K562 (cell line): ENCODE measurements at regions not wholly inside any gene's neighbourhood (a gene's known extent, or its start where the extent isn't known, plus 50 kb on each side); places are given as distances from the start of the nearest gene placed in this dataset.

Experiments
- ATAC-seq: fragments of 200-7000 bp; cut with Tn5 transposase; 3 replicates; pipeline ENCODE4 v1.9.1; 2020; ENCODE audit warnings: moderate library complexity
- BruUV-seq: library from RNA; stranded (reverse); fragments of 400-500 nt; replicated peaks from 2 replicates; lab custom pipeline; 2021; lab: Mats Ljungman, UMichigan
- CTCF ChIA-PET: fragments of 300-600 bp; formaldehyde crosslinking; extraction: SDS; loops from one replicate; lab custom pipeline; 2021; ENCODE audit warnings: low intra/inter-chr PET ratio; lab: Yijun Ruan, JAX
- POLR2A ChIA-PET: fragments of 300-600, 350-650 bp; sonication (Branson Sonifier 250); formaldehyde crosslinking; extraction: SDS; loops from one replicate; lab custom pipeline; 2021; ENCODE audit warnings: antibody characterized with exemption, inconsistent platforms; lab: Yijun Ruan, JAX
- DNase-seq, 4 experiments: peaks; one replicate each; pipeline versions ENCODE4 v3.0.0 to v3.0.0-alpha.2; 2011 to 2018; ENCODE audit warnings: low spot score in 3 of 4, mixed read lengths in 3 of 4; ENCODE audit errors: extremely low read depth in 1 of 4
- FAIRE-seq: peaks from 2 replicates; lab custom pipeline; 2011; peaks lifted over from hg19 to GRCh38; lab: Jason Lieb, UNC
- H2AFZ ChIP-seq: 2 replicates; pipeline ENCODE4 v1.6.0; 2011; ENCODE audit warnings: low read depth, low read length, control low read depth, inconsistent platforms
- H3K27ac ChIP-seq: fragments of 200-600 bp; 3 replicates; pipeline ENCODE4 v1.8.0; 2011; ENCODE audit warnings: low read depth, mild to moderate bottlenecking, control low read depth, inconsistent platforms, low read length, moderate library complexity, mixed read lengths; ENCODE audit errors: extremely low read depth
- H3K27me3 ChIP-seq, 2 experiments: fragments of 300-600 bp in 1 of 2; 2 replicates in 1 of 2; 3 replicates in 1 of 2; pipeline versions ENCODE4 v1.6.0 to v1.8.0; 2011; ENCODE audit warnings: inconsistent platforms in 2 of 2, low read length in 2 of 2, mild to moderate bottlenecking in 1 of 2, mixed read lengths in 1 of 2, moderate library complexity in 1 of 2; ENCODE audit not compliant: control insufficient read depth in 2 of 2, insufficient read depth in 2 of 2
- H3K36me3 ChIP-seq: fragments of 300-600 bp; 3 replicates; pipeline ENCODE4 v1.8.0; 2011; ENCODE audit warnings: mild to moderate bottlenecking, low read length, inconsistent platforms; ENCODE audit not compliant: control insufficient read depth, insufficient read depth
- H3K4me1 ChIP-seq, 2 experiments: fragments of 200-600 bp in 1 of 2; replicated peaks in 1 of 2; 2 replicates in 1 of 2; 3 replicates in 1 of 2; pipeline versions ENCODE4 v1.5.1 to v1.8.0; 2011; ENCODE audit warnings: inconsistent platforms in 2 of 2, low read length in 2 of 2, mild to moderate bottlenecking in 1 of 2, mixed read lengths in 1 of 2, moderate library complexity in 1 of 2; ENCODE audit not compliant: control insufficient read depth in 2 of 2, insufficient read depth in 2 of 2
- H3K4me2 ChIP-seq: 2 replicates; pipeline ENCODE4 v1.6.1; 2011; ENCODE audit warnings: low read length, control low read depth, inconsistent platforms, mixed read lengths; ENCODE audit not compliant: insufficient read depth
- H3K4me3 ChIP-seq: fragments of 200-600 bp; sonication (generic), shearing (Covaris generic); 2 replicates; pipeline ENCODE4 v1.5.1; 2016; ENCODE audit warnings: control low read depth, inconsistent platforms
- H3K79me2 ChIP-seq: fragments of 200-600 bp; 3 replicates; pipeline ENCODE4 v1.8.0; 2011; ENCODE audit warnings: low read length, inconsistent platforms; ENCODE audit not compliant: control insufficient read depth, insufficient read depth
- H3K9ac ChIP-seq, 2 experiments: 2 replicates each; pipeline versions ENCODE4 v1.6.0 to v1.6.1; 2011; ENCODE audit warnings: low read depth in 2 of 2, low read length in 2 of 2, control low read depth in 1 of 2, inconsistent platforms in 1 of 2, mild to moderate bottlenecking in 1 of 2, mixed read lengths in 1 of 2; ENCODE audit not compliant: insufficient read depth in 1 of 2
- H3K9me1 ChIP-seq: one replicate; pipeline ENCODE4 v1.6.0; 2011; ENCODE audit warnings: inconsistent platforms, mild to moderate bottlenecking, low read length, moderate library complexity; ENCODE audit not compliant: control insufficient read depth, insufficient read depth
- H3K9me3 ChIP-seq: replicated peaks from 2 replicates; pipeline ENCODE4 v1.5.1; 2011; ENCODE audit warnings: low read depth, low read length, inconsistent platforms; ENCODE audit not compliant: control insufficient read depth, insufficient read depth
- H4K20me1 ChIP-seq: replicated peaks from 2 replicates; pipeline ENCODE4 v1.6.1; 2011; ENCODE audit warnings: low read length, inconsistent platforms, mixed read lengths; ENCODE audit not compliant: control insufficient read depth, insufficient read depth
- BACH1 ChIP-seq: fragments of 200-800 bp; sonication (Bioruptor generic); IDR thresholded peaks from 2 replicates; pipeline ENCODE4 v1.6.1; 2016; ENCODE audit warnings: missing genetic modification characterization, missing compliant biosample characterization
- FOSL1 ChIP-seq: fragments of 200-800 bp; sonication (Bioruptor generic); conservative IDR thresholded peaks from 2 replicates; pipeline ENCODE4 v1.6.1; 2016; ENCODE audit warnings: missing genetic modification characterization, missing compliant biosample characterization
- RHOXF2B ChIP-seq: fragments of 250-450 bp; sonication (Bioruptor Pico); conservative IDR thresholded peaks from 2 replicates; pipeline ENCODE4 v1.5.1; 2021
- TEAD4 ChIP-seq, 2 experiments: sonication (generic) in 1 of 2; formaldehyde crosslinking in 1 of 2; IDR thresholded peaks; 2 replicates each; pipeline versions ENCODE4 v1.6.1 to v1.8.0; 2012 to 2022; ENCODE audit warnings: borderline replicate concordance in 1 of 2, inconsistent platforms in 1 of 2, low read length in 1 of 2, mild to moderate bottlenecking in 1 of 2, missing genetic modification reagents in 1 of 2
- TGIF2 ChIP-seq: sonication (generic); formaldehyde crosslinking; IDR thresholded peaks from 2 replicates; pipeline ENCODE4 v1.8.1; 2022; ENCODE audit warnings: mild to moderate bottlenecking, missing genetic modification reagents, moderate library complexity
- YY1 ChIP-seq, 3 experiments: IDR thresholded peaks; 2 replicates each; pipeline ENCODE4 v1.6.1; 2011; ENCODE audit warnings: low read length in 2 of 3, mild to moderate bottlenecking in 2 of 3, moderate library complexity in 2 of 3, borderline replicate concordance in 1 of 3, control low read depth in 1 of 3, low read depth in 1 of 3; ENCODE audit not compliant: insufficient read depth in 3 of 3, insufficient replicate concordance in 2 of 3, control insufficient read depth in 1 of 3, insufficient read length in 1 of 3; ENCODE audit errors: extremely low read depth in 1 of 3
- ZNF79 ChIP-seq: fragments of 250-450 bp; sonication (Bioruptor Pico); IDR thresholded peaks from 2 replicates; pipeline ENCODE4 v1.4.0; 2020; ENCODE audit warnings: low read depth, mild to moderate bottlenecking, moderate library complexity
- WGBS: fragments of 100-300 bp; shearing (Covaris generic); methylation state at CpG from one replicate; pipeline ENCODE4 v1.1.6; 2016; ENCODE audit warnings: low coverage, mixed read lengths; ENCODE audit not compliant: insufficient coverage; ENCODE audit errors: missing lambda C conversion rate; 5-methylcytosine and 5-hydroxymethylcytosine counted together
- in situ Hi-C: fragments of 300-500 bp; cut with MboI; formaldehyde crosslinking; loops from 4 replicates; pipeline ENCODE4 v1.15.0; 2018; ENCODE audit warnings: inconsistent platforms, mixed read lengths
- intact Hi-C: fragments of 100-400 bp; cut with micrococcal nuclease; formaldehyde crosslinking; loops from 2 replicates; pipeline ENCODE4 v1.14.2; 2022
- TF ChIP-seq, protein P1 (sequence below): fragments of 450-650 bp; IDR thresholded peaks from 2 replicates; pipeline ENCODE4 v1.6.1; 2016
- TF ChIP-seq, protein P2 (sequence below), 2 experiments: fragments of 200-800 bp in 1 of 2; sonication (Bioruptor generic) in 1 of 2; sonication (generic) in 1 of 2; formaldehyde crosslinking in 1 of 2; IDR thresholded peaks in 1 of 2; conservative IDR thresholded peaks in 1 of 2; 2 replicates each; pipeline versions ENCODE4 v1.5.0 to v1.6.1; 2016 to 2020; ENCODE audit warnings: missing compliant biosample characterization in 1 of 2, missing genetic modification characterization in 1 of 2, missing genetic modification reagents in 1 of 2
- TF ChIP-seq, protein P3 (sequence below): fragments of 250-450 bp; sonication (Bioruptor Pico); IDR thresholded peaks from 2 replicates; pipeline ENCODE4 v1.5.0; 2021
- TF ChIP-seq, protein P4 (sequence below): fragments of 250-450 bp; sonication (Bioruptor Pico); IDR thresholded peaks from 2 replicates; pipeline ENCODE4 v1.4.0; 2020; ENCODE audit warnings: mild to moderate bottlenecking, moderate library complexity

DNA sequence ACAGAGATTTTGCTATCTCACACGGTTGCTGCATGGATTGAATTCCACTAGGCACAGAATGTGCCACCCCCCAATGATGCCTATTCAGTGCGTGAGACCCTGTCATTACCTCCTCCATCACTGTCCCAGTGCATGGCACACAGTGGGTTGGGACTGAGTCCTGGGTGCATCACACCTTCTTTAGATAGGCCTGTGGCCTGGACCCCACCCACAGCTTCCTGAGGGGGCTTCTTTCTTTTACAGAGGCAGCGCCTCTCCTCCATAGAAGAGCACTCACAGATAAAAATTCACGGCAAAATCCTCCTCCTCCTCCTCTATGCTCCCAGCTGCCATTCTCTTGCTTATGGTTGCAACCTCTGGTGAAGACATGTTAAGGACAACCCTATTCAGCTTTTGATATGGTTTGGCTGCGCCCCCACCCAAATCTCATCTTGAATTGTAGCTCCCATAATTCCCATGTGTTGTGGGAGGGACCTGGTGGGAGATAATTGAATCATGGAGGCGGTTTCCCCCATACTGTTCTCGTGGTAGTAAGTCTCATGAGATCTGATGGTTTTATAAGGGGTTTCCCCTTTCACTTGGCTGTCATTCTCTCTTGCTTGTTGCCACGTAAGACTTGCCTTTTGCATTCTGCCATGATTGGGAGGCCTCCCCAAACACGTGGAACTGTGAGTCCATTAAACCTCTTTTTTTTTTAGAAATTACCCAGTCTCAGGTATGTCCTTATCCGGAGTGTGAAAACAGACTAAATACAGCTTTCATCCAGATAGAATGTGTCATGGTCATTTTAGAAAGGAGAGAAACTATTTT is 147.6 kb downstream of the KLF13 start:
- no peaks in the 10 kb centered on the region for H4K20me1 ChIP-seq
- H3K27me3 ChIP-seq = peaks cover 0 to 26% of the 10 kb centered on the region in 2 experiments; a peak in 2 of 5 replicates
- no peak for ATAC-seq
- CTCF ChIA-PET = no interaction called here
- H3K4me1 ChIP-seq = no peaks in the 10 kb centered on the region; a peak in 1 of 5 replicates
- no peak for FAIRE-seq
- H3K36me3 ChIP-seq = no peaks in the 10 kb centered on the region
- no peaks in the 10 kb centered on the region for H3K9me1 ChIP-seq
- 2% methylated on average over 9 of the region's 10 CpGs for WGBS
- H3K4me2 ChIP-seq = no peak overlapping the region
- in situ Hi-C loops = no loop called here
- POLR2A ChIA-PET = interaction anchor here (0.6 kb wide), 1 partner anchor 207 kb away, joined by 4 read pairs; no protein-coding TSS in a partner anchor
- no peak overlapping the region for H3K4me3 ChIP-seq
- no peaks in the 10 kb centered on the region for H3K9me3 ChIP-seq
- no peak overlapping the region for H3K27ac ChIP-seq
- DNase-seq = no peak
- no peaks in the 10 kb centered on the region for H3K79me2 ChIP-seq
- H3K9ac ChIP-seq = no peak overlapping the region
- intact Hi-C loops = no loop called here
- no TSS peak for BruUV-seq
- H2AFZ ChIP-seq = no peak overlapping the region
- TF ChIP-seq TEAD4 (IDR thresholded peaks at IDR 0.05; ENCODE audit: low read length) = no peak
- no peak for TF ChIP-seq TEAD4 (CRISPR knock-in tag; IDR thresholded peaks at IDR 0.05; ENCODE audit: borderline replicate concordance)
- TF ChIP-seq, protein P1, sequence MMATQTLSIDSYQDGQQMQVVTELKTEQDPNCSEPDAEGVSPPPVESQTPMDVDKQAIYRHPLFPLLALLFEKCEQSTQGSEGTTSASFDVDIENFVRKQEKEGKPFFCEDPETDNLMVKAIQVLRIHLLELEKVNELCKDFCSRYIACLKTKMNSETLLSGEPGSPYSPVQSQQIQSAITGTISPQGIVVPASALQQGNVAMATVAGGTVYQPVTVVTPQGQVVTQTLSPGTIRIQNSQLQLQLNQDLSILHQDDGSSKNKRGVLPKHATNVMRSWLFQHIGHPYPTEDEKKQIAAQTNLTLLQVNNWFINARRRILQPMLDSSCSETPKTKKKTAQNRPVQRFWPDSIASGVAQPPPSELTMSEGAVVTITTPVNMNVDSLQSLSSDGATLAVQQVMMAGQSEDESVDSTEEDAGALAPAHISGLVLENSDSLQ = no peak
- TF ChIP-seq, protein P2, sequence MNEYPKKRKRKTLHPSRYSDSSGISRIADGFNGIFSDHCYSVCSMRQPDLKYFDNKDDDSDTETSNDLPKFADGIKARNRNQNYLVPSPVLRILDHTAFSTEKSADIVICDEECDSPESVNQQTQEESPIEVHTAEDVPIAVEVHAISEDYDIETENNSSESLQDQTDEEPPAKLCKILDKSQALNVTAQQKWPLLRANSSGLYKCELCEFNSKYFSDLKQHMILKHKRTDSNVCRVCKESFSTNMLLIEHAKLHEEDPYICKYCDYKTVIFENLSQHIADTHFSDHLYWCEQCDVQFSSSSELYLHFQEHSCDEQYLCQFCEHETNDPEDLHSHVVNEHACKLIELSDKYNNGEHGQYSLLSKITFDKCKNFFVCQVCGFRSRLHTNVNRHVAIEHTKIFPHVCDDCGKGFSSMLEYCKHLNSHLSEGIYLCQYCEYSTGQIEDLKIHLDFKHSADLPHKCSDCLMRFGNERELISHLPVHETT (CRISPR knock-in tag; conservative IDR thresholded peaks at IDR 0.05 in 1 of 2, IDR thresholded peaks at IDR 0.05 in 1 of 2) = no peak
- TF ChIP-seq BACH1 (tag) = no peak
- no peak for TF ChIP-seq RHOXF2B (CRISPR knock-in tag)
- TF ChIP-seq FOSL1 (tag) = no peak
- TF ChIP-seq, protein P3, sequence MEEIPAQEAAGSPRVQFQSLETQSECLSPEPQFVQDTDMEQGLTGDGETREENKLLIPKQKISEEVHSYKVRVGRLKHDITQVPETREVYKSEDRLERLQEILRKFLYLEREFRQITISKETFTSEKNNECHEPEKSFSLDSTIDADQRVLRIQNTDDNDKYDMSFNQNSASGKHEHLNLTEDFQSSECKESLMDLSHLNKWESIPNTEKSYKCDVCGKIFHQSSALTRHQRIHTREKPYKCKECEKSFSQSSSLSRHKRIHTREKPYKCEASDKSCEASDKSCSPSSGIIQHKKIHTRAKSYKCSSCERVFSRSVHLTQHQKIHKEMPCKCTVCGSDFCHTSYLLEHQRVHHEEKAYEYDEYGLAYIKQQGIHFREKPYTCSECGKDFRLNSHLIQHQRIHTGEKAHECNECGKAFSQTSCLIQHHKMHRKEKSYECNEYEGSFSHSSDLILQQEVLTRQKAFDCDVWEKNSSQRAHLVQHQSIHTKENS (CRISPR knock-in tag) = no peak
- TF ChIP-seq TGIF2 (CRISPR knock-in tag) = no peak
- TF ChIP-seq YY1 (IDR thresholded peaks at IDR 0.05; ENCODE audit: borderline replicate concordance in 1 of 3, control insufficient read depth in 1 of 3, extremely low read depth in 1 of 3, insufficient read depth in 3 of 3, insufficient read length in 1 of 3, insufficient replicate concordance in 2 of 3, low read depth in 1 of 3, low read length in 2 of 3) = no peak
- no peak for TF ChIP-seq ZNF79
- TF ChIP-seq, protein P4, sequence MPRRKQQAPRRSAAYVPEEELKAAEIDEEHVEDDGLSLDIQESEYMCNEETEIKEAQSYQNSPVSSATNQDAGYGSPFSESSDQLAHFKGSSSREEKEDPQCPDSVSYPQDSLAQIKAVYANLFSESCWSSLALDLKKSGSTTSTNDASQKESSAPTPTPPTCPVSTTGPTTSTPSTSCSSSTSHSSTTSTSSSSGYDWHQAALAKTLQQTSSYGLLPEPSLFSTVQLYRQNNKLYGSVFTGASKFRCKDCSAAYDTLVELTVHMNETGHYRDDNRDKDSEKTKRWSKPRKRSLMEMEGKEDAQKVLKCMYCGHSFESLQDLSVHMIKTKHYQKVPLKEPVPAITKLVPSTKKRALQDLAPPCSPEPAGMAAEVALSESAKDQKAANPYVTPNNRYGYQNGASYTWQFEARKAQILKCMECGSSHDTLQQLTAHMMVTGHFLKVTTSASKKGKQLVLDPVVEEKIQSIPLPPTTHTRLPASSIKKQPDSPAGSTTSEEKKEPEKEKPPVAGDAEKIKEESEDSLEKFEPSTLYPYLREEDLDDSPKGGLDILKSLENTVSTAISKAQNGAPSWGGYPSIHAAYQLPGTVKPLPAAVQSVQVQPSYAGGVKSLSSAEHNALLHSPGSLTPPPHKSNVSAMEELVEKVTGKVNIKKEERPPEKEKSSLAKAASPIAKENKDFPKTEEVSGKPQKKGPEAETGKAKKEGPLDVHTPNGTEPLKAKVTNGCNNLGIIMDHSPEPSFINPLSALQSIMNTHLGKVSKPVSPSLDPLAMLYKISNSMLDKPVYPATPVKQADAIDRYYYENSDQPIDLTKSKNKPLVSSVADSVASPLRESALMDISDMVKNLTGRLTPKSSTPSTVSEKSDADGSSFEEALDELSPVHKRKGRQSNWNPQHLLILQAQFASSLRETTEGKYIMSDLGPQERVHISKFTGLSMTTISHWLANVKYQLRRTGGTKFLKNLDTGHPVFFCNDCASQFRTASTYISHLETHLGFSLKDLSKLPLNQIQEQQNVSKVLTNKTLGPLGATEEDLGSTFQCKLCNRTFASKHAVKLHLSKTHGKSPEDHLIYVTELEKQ = no peak
